Transverse colon (tissue), 4 donors: ENCODE measurements at regions not wholly inside any gene's neighbourhood (a gene's known extent, or its start where the extent isn't known, plus 50 kb on each side); places are given as distances from the start of the nearest gene placed in this dataset.

Experiments used
- DNase-seq: peaks from one replicate; pipeline ENCODE4 v3.0.0-alpha.2; 2019
- H3K27ac ChIP-seq, 4 donors: fragments of 200-600 bp; sonication (generic); 2 replicates each; pipeline ENCODE4 v1.5.1; 2016 to 2018; ENCODE audit warnings: inconsistent platforms in 4 of 4
- H3K27me3 ChIP-seq: fragments of 200-600 bp; sonication (generic); 2 replicates; pipeline ENCODE4 v1.5.1; 2017; ENCODE audit warnings: inconsistent platforms
- H3K36me3 ChIP-seq, 4 donors: fragments of 200-600 bp; sonication (generic); 2 replicates each; pipeline ENCODE4 v1.5.1; 2017 to 2019; ENCODE audit warnings: inconsistent platforms in 4 of 4
- H3K4me1 ChIP-seq, 4 donors: fragments of 200-600 bp; sonication (generic); 2 replicates each; pipeline ENCODE4 v1.5.1; 2017 to 2020; ENCODE audit warnings: inconsistent platforms in 4 of 4
- H3K4me3 ChIP-seq, 4 donors: fragments of 200-600 bp; sonication (generic); 1 replicate in 1 of 4; 2 replicates in 3 of 4; pipeline versions ENCODE4 v1.5.1 to v1.6.1; 2017 to 2019; ENCODE audit warnings: inconsistent platforms in 4 of 4
- H3K9me3 ChIP-seq, 2 donors: fragments of 200-600 bp; sonication (generic); 2 replicates each; pipeline ENCODE4 v1.5.1; 2017 to 2019; ENCODE audit warnings: inconsistent platforms in 2 of 2
- EP300 ChIP-seq: sonication (generic); formaldehyde crosslinking; IDR thresholded peaks from one replicate; pipeline ENCODE4 v1.6.1; 2017; ENCODE audit warnings: antibody characterized with exemption, low read depth
- POLR2A ChIP-seq: fragments of 450-650 bp; IDR thresholded peaks from one replicate; pipeline ENCODE4 v1.6.1; 2016; ENCODE audit warnings: antibody characterized with exemption, mild to moderate bottlenecking, moderate library complexity
- POLR2AphosphoS5 ChIP-seq, 3 donors: sonication (generic); formaldehyde crosslinking; IDR thresholded peaks; one replicate each; pipeline ENCODE4 v1.6.1; 2016; ENCODE audit warnings: antibody characterized with exemption in 3 of 3
- WGBS, 2 donors: methylation state at CpG; one replicate each; pipeline ENCODE4 v1.1.5; 2018; ENCODE audit warnings: low coverage in 1 of 2; 5-methylcytosine and 5-hydroxymethylcytosine counted together
- in situ Hi-C, 4 donors: fragments of 200-750 bp; cut with MboI; loops; one replicate each; pipeline versions ENCODE4 v1.15.0 to v1.15.1; 2017; ENCODE audit warnings: low sequenced_read_pairs in 3 of 4, low pct_ligation_motif_present in 1 of 4, low pct_unique_long_range_greater_than_20kb in 1 of 4
- intact Hi-C: fragments of 100-400 bp; cut with DNase I; formaldehyde crosslinking; loops from one replicate; pipeline ENCODE4 v1.15.1; 2023; ENCODE audit warnings: low total_unique reads
- TF ChIP-seq, protein P1 (sequence below), 5 experiments: fragments of 200-600 bp in 3 of 5; fragments of 450-650 bp in 2 of 5; sonication (generic) in 3 of 5; IDR thresholded peaks; 1 replicate in 2 of 5; 2 replicates in 3 of 5; pipeline ENCODE4 v1.5.1; 2016 to 2017; ENCODE audit warnings: antibody characterized with exemption in 5 of 5, inconsistent platforms in 3 of 5, mild to moderate bottlenecking in 2 of 5, moderate library complexity in 1 of 5

GRCh38 chr10:42932116-42932515 lies 144.8 kb upstream of the RET start:
- in situ Hi-C loops (no loop called here), intact Hi-C loops (no loop called here)
- no peak for TF ChIP-seq POLR2A
- no peak for TF ChIP-seq EP300
- no peak for TF ChIP-seq POLR2AphosphoS5 (IDR thresholded peaks at IDR 0.05)
- TF ChIP-seq, protein P1, sequence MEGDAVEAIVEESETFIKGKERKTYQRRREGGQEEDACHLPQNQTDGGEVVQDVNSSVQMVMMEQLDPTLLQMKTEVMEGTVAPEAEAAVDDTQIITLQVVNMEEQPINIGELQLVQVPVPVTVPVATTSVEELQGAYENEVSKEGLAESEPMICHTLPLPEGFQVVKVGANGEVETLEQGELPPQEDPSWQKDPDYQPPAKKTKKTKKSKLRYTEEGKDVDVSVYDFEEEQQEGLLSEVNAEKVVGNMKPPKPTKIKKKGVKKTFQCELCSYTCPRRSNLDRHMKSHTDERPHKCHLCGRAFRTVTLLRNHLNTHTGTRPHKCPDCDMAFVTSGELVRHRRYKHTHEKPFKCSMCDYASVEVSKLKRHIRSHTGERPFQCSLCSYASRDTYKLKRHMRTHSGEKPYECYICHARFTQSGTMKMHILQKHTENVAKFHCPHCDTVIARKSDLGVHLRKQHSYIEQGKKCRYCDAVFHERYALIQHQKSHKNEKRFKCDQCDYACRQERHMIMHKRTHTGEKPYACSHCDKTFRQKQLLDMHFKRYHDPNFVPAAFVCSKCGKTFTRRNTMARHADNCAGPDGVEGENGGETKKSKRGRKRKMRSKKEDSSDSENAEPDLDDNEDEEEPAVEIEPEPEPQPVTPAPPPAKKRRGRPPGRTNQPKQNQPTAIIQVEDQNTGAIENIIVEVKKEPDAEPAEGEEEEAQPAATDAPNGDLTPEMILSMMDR (IDR thresholded peaks at IDR 0.05), result no peak
- Histone ChIP-seq H3K36me3 (no peaks in the 10 kb centered on the region), H3K27ac (no peak overlapping the region), H3K4me3 (no peak overlapping the region), H3K4me1 (peaks cover 0 to 19% (median 16%) of the 10 kb centered on the region in 4 donors), H3K9me3 (no peaks in the 10 kb centered on the region), H3K27me3 (peaks cover 53% of the 10 kb centered on the region)
- 82% methylated on average over 12 of the region's 12 CpGs; no CpG with 5 or more reads in 1 of the 2 donors for WGBS, 2 donors
- DNase-seq, result no peak

DNA sequence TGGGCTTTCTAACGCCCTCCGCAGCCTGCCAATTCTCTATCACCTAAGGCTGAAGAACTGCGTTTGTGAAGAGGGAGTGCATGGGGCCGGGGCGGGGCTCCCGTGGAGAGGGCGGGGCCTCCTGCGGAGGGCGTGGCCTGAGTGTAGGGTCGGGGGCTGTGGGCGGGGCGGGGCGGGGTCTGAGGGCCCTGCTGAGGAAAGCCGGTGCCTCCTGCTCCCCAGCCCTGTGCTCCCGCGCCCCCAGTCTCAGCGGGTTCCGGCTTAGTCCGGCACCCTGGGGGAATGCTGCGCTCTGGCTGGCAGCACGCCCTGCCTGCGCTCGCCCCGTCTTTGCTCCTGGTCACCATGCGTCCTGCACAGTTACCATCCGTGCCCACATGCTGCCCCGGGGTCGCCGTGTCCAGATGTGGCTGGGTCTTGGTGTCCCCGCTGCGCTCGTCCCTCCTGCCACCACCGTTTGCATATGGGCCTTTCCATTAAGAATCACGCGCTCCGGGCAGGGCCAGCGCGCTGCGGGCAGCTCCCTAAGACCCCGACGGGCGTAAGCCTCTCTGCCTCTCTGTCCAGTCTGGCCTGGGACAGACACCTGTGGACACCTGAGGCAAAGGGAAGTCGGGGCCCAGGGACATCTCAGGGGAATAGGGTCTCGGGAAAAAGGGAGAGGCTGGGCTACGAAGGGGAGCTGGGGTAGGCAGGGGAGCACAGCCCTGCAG lies 144.0 kb upstream of the RET start:
- 8% methylated on average over 39 of the region's 45 CpGs; no CpG with 5 or more reads in 1 of the 2 donors for WGBS, 2 donors

DNA sequence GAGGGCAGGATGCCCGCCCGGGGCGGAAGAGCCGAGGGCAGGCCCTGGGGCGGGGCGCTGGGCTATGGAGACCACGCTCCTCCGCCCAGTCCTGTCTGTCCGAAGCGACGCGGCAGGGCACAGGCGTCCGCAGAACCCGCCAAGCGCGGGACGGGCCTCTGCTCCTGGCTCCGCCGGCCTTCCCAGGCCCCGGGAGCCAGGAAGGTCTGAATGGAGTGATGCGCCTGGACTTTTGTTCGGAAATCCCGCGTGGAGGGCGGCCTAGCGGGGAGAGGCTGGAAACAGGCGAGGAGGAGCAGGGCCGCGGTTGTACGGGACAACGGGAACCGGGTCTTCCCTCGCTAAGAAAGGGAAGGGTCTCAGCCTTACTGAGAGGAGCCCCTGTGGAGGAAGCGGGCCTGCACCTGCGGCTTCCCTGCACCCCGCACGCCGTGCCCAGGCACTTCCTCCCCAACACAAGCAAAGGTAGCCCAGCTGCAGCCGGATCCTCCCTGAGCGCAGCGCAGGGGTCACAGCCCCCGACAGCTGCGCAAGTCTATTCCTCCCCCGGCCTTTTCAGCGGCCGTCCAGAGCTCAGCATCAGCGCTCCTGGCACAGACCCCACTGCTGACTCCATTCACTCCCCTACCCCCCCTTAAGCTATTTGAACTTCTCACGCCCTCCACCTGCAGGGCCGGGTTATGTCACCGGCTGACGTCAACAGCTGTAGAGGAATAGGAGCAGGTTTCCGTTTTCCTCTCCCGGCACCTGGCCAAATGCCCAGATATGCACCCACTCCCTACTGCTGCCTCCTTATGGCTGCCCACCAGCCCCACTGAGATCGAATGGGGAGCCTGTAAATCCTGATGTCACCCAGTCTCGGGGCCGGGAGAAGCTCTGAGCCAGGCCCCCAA lies 143.2 kb upstream of the RET start:
- Histone ChIP-seq H3K36me3 (no peaks in the 10 kb centered on the region), H3K9me3 (no peaks in the 10 kb centered on the region), H3K27me3 (peaks cover 42% of the 10 kb centered on the region), H3K4me3 (peak overlapping the region in 2 of 4 donors; percentile 14 to 30), H3K27ac (no peak overlapping the region), H3K4me1 (peaks cover 0 to 19% (median 16%) of the 10 kb centered on the region in 4 donors)
- intact Hi-C loops, result no loop called here
- WGBS, 2 donors, result 10 to 13% methylated on average over 3 to 55 of the region's 57 CpGs
- DNase-seq, result peak; percentile 50
- in situ Hi-C loops, result no loop called here
- TF ChIP-seq POLR2A (no peak), EP300 (no peak), POLR2AphosphoS5 (IDR thresholded peaks at IDR 0.05) (no peak)
- TF ChIP-seq, protein P1 (IDR thresholded peaks at IDR 0.05), result no peak

More for the DNA sequence above, 144.0 kb upstream of the RET start:
- Histone ChIP-seq H3K4me1 (peaks cover 0 to 19% (median 16%) of the 10 kb centered on the region in 4 donors), H3K36me3 (no peaks in the 10 kb centered on the region), H3K4me3 (peak overlapping the region in 2 of 4 donors; percentile 14 to 30), H3K27ac (no peak overlapping the region), H3K27me3 (peaks cover 46% of the 10 kb centered on the region), H3K9me3 (no peaks in the 10 kb centered on the region)
- in situ Hi-C loops (no loop called here), intact Hi-C loops (no loop called here)
- TF ChIP-seq EP300 (no peak), POLR2AphosphoS5 (IDR thresholded peaks at IDR 0.05) (no peak), POLR2A (no peak)
- TF ChIP-seq, protein P1 (IDR thresholded peaks at IDR 0.05), result no peak
- no peak for DNase-seq

DNA sequence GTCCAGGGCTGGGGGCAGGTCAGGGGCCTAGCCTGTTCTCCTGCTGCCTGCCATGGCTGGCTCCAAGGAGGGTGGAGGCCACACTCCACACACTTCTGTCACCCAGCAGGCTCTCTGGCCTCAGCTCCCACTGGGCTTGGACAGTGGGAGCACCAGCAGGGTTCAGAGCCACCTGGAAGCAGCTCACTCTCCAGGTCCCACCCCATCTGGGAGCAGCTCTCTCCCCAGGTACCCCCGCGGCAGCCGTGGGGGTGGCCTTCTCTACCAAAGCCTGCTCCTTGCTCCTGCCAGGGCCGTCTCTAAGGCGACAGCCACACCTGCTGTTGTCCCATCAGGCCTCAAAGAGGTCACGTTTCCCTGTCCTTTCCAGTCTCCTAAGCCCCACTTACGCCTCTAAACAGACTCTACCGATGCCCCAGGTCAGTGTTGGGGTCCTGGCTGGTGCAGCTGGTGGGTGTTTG lies 142.5 kb upstream of the RET start:
- TF ChIP-seq POLR2AphosphoS5 (IDR thresholded peaks at IDR 0.05) (no peak), POLR2A (no peak), EP300 (no peak)
- DNase-seq, result no peak

More for the DNA sequence above, 142.5 kb upstream of the RET start:
- H3K27me3 ChIP-seq, result peaks cover 42% of the 10 kb centered on the region
- in situ Hi-C loops (no loop called here), intact Hi-C loops (no loop called here)
- no peaks in the 10 kb centered on the region for H3K36me3 ChIP-seq
- H3K27ac ChIP-seq, result no peak overlapping the region
- peaks cover 0 to 19% (median 16%) of the 10 kb centered on the region in 4 donors for H3K4me1 ChIP-seq
- H3K9me3 ChIP-seq, result no peaks in the 10 kb centered on the region
- 75 to 100% methylated on average over 1 to 8 of the region's 8 CpGs for WGBS, 2 donors
- no peak overlapping the region for H3K4me3 ChIP-seq
